Motor neuron (in vitro differentiated cells): ENCODE measurements at regions not wholly inside any gene's neighbourhood (a gene's known extent, or its start where the extent isn't known, plus 50 kb on each side); places are given as distances from the start of the nearest gene placed in this dataset.
A peak's percentile ranks its signal among the peaks of the same experiment; 100 is the strongest.

Experiments used
- ATAC-seq, 8 experiments: fragments of 200-7000 bp; cut with Tn5 transposase; replicated peaks in 6 of 8; 2 replicates each; pipeline ENCODE4 v1.8.0; 2021; ENCODE audit warnings: mild to moderate bottlenecking in 8 of 8, moderate library complexity in 8 of 8
- H3K27ac ChIP-seq, 2 donors: fragments of 250-450 bp; sonication (Bioruptor Pico); 2 replicates each; pipeline ENCODE4 v1.9.0; 2021; ENCODE audit warnings: antibody characterized with exemption in 2 of 2, mild to moderate bottlenecking in 2 of 2, moderate library complexity in 1 of 2
- H3K4me1 ChIP-seq, 2 donors: fragments of 250-450 bp; sonication (Bioruptor Pico); replicated peaks in 1 of 2; 2 replicates each; pipeline ENCODE4 v1.6.1; 2021; ENCODE audit warnings: antibody characterized with exemption in 2 of 2, mild to moderate bottlenecking in 2 of 2, moderate library complexity in 1 of 2
- H3K4me3 ChIP-seq, 5 donors: fragments of 250-450 bp; sonication (Bioruptor Pico); 2 replicates each; pipeline ENCODE4 v1.9.0; 2021; ENCODE audit warnings: antibody characterized with exemption in 5 of 5, mild to moderate bottlenecking in 5 of 5, moderate library complexity in 4 of 5
- WGBS, 10 experiments: fragments of 450-650 bp; shearing (Covaris generic); methylation state at CpG; one replicate each; pipeline ENCODE4 v1.0.0; 2022; 5-methylcytosine and 5-hydroxymethylcytosine counted together
- in situ Hi-C, 9 experiments: fragments of 400-800 bp; cut with MboI; loops; one replicate each; pipeline ENCODE4 v1.15.0; 2021; ENCODE audit warnings: low sequenced_read_pairs in 9 of 9, low pct_unique_long_range_greater_than_20kb in 2 of 9; ENCODE audit not compliant: unreplicated experiment in 9 of 9

GRCh38 chr16:62135446-62135845, 99.2 kb upstream of the CDH8 start:
- no peak for ATAC-seq
- Histone ChIP-seq H3K4me1 (no peaks in the 10 kb centered on the region), H3K27ac (no peak overlapping the region), H3K4me3 (no peak overlapping the region)
- in situ Hi-C loops = no loop called here
- WGBS, 10 experiments = 25 to 100% (median 84%) methylated on average over 1 of the region's 1 CpG; no CpG with 5 or more reads in 4 of the 10 experiments

- 0 to 100% (median 68%) methylated on average over 1 to 4 of the region's 4 CpGs; no CpG with 5 or more reads in 3 of the 10 experiments for WGBS, 10 experiments
Observed at GRCh38 chr16:62130101-62130500, 93.9 kb upstream of the CDH8 start.

DNA sequence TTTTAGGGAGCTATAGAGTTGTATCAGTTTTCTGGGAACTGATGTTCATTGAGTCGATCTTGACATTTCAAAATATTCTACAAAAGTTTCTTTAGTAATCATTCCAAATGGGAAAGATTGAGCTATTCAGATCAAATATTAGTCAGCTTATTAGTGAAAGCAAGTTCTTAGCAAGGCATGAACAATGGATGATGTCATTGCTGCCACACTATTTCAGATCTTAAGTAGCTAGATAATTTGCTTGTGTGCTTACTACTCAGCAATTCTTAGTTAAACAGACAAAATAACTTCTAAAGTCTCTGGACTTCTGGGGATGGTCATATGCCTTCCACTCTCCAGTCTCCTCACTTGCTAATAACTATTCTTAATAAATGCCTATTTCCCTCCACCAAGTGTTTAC, 69.0 kb upstream of the CDH8 start:
- WGBS, 10 experiments = 0 to 100% (median 42%) methylated on average over 1 of the region's 1 CpG; no CpG with 5 or more reads in 4 of the 10 experiments
- in situ Hi-C loops = no loop called here
- ATAC-seq = no peak
- Histone ChIP-seq H3K4me1 (no peaks in the 10 kb centered on the region), H3K27ac (no peak overlapping the region), H3K4me3 (no peak overlapping the region)

More at GRCh38 chr16:62130101-62130500, 93.9 kb upstream of the CDH8 start:
- no peak overlapping the region for H3K27ac ChIP-seq
- no peaks in the 10 kb centered on the region for H3K4me1 ChIP-seq
- ATAC-seq = no peak
- in situ Hi-C loops = no loop called here
- H3K4me3 ChIP-seq = no peak overlapping the region

DNA sequence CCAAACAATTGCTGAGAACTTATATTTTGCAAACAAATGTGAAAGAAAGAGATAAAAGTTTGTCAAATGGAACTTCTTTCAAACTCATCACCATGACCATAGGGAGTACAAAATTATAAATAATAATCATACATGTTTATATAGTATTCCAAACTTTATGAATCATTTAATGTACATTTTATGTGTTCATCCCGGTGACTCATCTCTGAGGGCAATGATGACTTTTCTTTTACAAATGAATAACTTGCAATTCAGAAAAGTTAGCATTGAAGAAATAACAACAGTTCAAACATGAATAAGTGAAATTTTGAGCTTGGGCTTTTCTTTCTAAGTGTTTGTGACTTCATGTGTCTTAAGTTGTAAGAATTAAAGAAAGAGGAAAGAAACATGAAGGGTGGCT, 66.3 kb upstream of the CDH8 start:
- no peaks in the 10 kb centered on the region for H3K4me1 ChIP-seq
- WGBS, 10 experiments = 0 to 100% (median 73%) methylated on average over 1 of the region's 1 CpG; no CpG with 5 or more reads in 2 of the 10 experiments
- in situ Hi-C loops = no loop called here
- no peak overlapping the region for H3K27ac ChIP-seq
- no peak overlapping the region for H3K4me3 ChIP-seq
- peak in 2 of 8 experiments; percentile 28 to 57 for ATAC-seq

DNA sequence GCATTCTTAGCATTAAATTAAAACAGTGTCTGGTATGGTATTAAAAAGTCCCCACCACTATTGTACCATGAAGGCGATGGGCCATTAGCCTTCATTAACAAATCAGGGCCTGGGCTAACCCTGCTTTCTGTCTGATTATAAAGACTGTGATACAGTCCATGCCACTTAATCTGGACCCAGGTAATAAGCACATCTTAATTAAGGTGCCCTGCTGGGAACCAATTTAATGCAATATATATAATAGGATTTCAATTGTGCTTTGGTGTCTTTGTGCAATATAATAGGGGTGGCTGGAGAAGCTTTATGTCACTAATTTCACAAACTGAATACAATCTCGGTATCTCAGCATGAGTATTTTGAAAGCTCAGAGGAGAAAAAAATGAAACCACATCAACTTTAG, 64.4 kb upstream of the CDH8 start:
- 0 to 50% (median 10%) methylated on average over 1 to 2 of the region's 2 CpGs; no CpG with 5 or more reads in 2 of the 10 experiments for WGBS, 10 experiments
- Histone ChIP-seq H3K4me1 (no peaks in the 10 kb centered on the region), H3K4me3 (no peak overlapping the region), H3K27ac (no peak overlapping the region)
- ATAC-seq = no peak
- in situ Hi-C loops = no loop called here

GRCh38 chr16:62089715-62090114, 53.5 kb upstream of the CDH8 start:
- Histone ChIP-seq H3K4me3 (no peak overlapping the region), H3K27ac (no peak overlapping the region), H3K4me1 (no peaks in the 10 kb centered on the region)
- WGBS, 10 experiments = 28 to 100% (median 91%) methylated on average over 3 to 4 of the region's 4 CpGs; no CpG with 5 or more reads in 1 of the 10 experiments
- ATAC-seq = no peak
- in situ Hi-C loops = no loop called here

DNA sequence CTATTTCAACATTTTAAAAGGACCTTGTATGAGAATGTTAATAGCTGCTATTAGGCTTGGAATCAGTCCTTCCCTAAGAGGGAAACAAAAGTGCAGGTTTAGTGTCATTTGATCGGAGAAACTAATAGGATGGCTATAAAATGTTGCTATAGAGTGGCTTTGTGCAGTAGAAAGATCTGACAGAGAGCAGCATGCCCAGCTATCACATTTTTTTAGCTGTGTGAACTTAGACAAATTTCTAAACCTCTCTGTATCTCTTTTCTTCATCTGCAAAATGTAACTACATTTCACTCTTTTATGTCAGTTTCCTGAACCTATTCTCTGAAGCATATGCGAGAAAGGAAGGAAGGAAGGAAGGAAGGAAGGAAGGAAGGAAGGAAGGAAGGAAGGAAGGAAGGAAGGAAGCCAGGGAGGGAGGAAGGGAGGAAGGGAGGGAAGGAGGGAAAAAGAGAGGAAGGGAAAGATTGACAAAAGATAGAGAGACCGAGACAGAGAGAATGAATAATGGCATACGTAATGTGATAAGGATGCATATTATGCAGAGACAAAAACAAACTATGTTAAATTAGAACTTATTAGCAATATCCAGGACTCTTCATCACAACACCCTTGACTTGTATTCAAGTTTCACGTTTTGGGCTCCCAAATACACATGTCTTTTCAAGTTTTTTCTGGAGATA, 52.6 kb upstream of the CDH8 start:
- 7 to 85% (median 78%) methylated on average over 1 to 4 of the region's 5 CpGs for WGBS, 10 experiments
- in situ Hi-C loops = no loop called here
- Histone ChIP-seq H3K4me1 (no peaks in the 10 kb centered on the region), H3K27ac (no peak overlapping the region), H3K4me3 (no peak overlapping the region)
- ATAC-seq = peak in 2 of 8 experiments; percentile 14 to 31
